Keratinocyte (primary cell): ENCODE measurements at regions not wholly inside any gene's neighbourhood (a gene's known extent, or its start where the extent isn't known, plus 50 kb on each side); places are given as distances from the start of the nearest gene placed in this dataset.

Experiments
- CTCF ChIP-seq, 3 experiments: IDR thresholded peaks in 1 of 3; conservative IDR thresholded peaks in 1 of 3; optimal IDR thresholded peaks in 1 of 3; 2 replicates in 2 of 3; 3 replicates in 1 of 3; pipeline versions ENCODE3 to v1.5.1; 2011; ENCODE audit warnings: low read length in 3 of 3, mild to moderate bottlenecking in 3 of 3, moderate library complexity in 2 of 3, control low read depth in 1 of 3, inconsistent platforms in 1 of 3; ENCODE audit not compliant: insufficient read depth in 2 of 3; ENCODE audit errors: extremely low read depth in 1 of 3
- EZH2 ChIP-seq: IDR thresholded peaks from one replicate; pipeline ENCODE4 v1.6.1; 2012; ENCODE audit warnings: inconsistent platforms, mild to moderate bottlenecking, low read length, moderate library complexity

- TF ChIP-seq CTCF (optimal IDR thresholded peaks at IDR 0.05 in 1 of 3, IDR thresholded peaks at IDR 0.05 in 1 of 3, conservative IDR thresholded peaks at IDR 0.05 in 1 of 3; ENCODE audit: extremely low read depth in 1 of 3, insufficient read depth in 2 of 3, low read length in 3 of 3), result no peak
- TF ChIP-seq EZH2, result no peak
These were observed 186.3 kb upstream of the ADCY2 start for GRCh38 chr5:7209658-7210057.
